ENCODE measurements at regions not wholly inside any gene's neighbourhood (a gene's known extent, or its start where the extent isn't known, plus 50 kb on each side); places are given as distances from the start of the nearest gene placed in this dataset.

DNA sequence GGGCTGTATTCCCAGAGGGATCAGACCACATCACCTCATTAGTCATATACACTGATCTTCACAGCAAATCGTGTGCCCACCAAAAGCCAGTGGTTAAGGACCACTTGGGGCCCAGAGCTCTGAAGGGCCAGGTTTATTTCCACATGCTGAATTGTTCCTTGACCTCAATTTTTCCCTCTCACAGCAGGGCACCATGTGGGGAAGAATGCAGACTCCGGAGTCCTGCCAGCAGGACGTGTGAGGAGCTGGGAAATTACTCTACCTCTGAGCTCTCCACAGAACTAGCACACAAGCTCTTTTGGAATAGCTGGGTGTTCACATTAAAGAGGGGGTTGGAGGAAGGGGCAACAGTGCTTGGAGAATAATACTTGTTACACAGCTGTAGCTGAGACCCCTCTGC lies 57.6 kb upstream of the SEL1L start:
- TF ChIP-seq, protein P1, sequence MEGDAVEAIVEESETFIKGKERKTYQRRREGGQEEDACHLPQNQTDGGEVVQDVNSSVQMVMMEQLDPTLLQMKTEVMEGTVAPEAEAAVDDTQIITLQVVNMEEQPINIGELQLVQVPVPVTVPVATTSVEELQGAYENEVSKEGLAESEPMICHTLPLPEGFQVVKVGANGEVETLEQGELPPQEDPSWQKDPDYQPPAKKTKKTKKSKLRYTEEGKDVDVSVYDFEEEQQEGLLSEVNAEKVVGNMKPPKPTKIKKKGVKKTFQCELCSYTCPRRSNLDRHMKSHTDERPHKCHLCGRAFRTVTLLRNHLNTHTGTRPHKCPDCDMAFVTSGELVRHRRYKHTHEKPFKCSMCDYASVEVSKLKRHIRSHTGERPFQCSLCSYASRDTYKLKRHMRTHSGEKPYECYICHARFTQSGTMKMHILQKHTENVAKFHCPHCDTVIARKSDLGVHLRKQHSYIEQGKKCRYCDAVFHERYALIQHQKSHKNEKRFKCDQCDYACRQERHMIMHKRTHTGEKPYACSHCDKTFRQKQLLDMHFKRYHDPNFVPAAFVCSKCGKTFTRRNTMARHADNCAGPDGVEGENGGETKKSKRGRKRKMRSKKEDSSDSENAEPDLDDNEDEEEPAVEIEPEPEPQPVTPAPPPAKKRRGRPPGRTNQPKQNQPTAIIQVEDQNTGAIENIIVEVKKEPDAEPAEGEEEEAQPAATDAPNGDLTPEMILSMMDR (conservative IDR thresholded peaks at IDR 0.05 in 1 of 2, IDR thresholded peaks at IDR 0.05 in 1 of 2; ENCODE audit: extremely low read depth in 1 of 2, insufficient read depth in 1 of 2, low read depth in 1 of 2, low read length in 2 of 2): no peak
- TF ChIP-seq EZH2 (IDR thresholded peaks at IDR 0.05; ENCODE audit: borderline replicate concordance, low read length): no peak

All from mammary epithelial cell (primary cell).